Activated B cell treated with CpG ODN at 0.5 μM for 24 hours (primary cell): ENCODE measurements at regions not wholly inside any gene's neighbourhood (a gene's known extent, or its start where the extent isn't known, plus 50 kb on each side); places are given as distances from the start of the nearest gene placed in this dataset.
"Not testable (repeated sequence)": the region's sequence is repeated elsewhere in the genome, so short reads cannot be mapped to it uniquely, and the experiment has no call there.

Experiments used
- ATAC-seq: fragments of 200-7000 bp; cut with Tn5 transposase; one replicate; pipeline ENCODE4 v1.10.0; 2021; ENCODE audit warnings: low read depth, mild to moderate bottlenecking, moderate library complexity
- CTCF ChIA-PET: fragments of 350-600 bp; sonication (Branson Sonifier 250); formaldehyde crosslinking; loops from one replicate; lab custom pipeline; 2021; ENCODE audit warnings: antibody characterized with exemption; lab: Charles Lee
- POLR2A ChIA-PET: fragments of 350-600 bp; sonication (Branson Sonifier 250); formaldehyde crosslinking; loops from one replicate; lab custom pipeline; 2021; ENCODE audit warnings: antibody characterized with exemption; lab: Charles Lee
- DNase-seq: peaks from one replicate; pipeline ENCODE4 v3.0.0; 2022
- H3K27ac Mint-ChIP-seq: one replicate; pipeline ENCODE4 v1.8.0; 2020; ENCODE audit warnings: mixed read lengths
- H3K27me3 Mint-ChIP-seq: one replicate; pipeline ENCODE4 v1.8.0; 2021; ENCODE audit warnings: mixed read lengths
- H3K36me3 Mint-ChIP-seq: one replicate; pipeline ENCODE4 v1.8.0; 2021; ENCODE audit warnings: low read depth, mixed read lengths
- H3K4me1 Mint-ChIP-seq: one replicate; pipeline ENCODE4 v1.8.0; 2021; ENCODE audit warnings: mixed read lengths
- H3K4me3 Mint-ChIP-seq: one replicate; pipeline ENCODE4 v1.8.0; 2020; ENCODE audit warnings: mild to moderate bottlenecking, mixed read lengths
- H3K9me3 Mint-ChIP-seq: one replicate; pipeline ENCODE4 v1.8.0; 2020; ENCODE audit warnings: mixed read lengths
- CTCF ChIP-seq: fragments of 200-600 bp; IDR thresholded peaks from one replicate; pipeline ENCODE4 v1.8.0; 2022; ENCODE audit warnings: antibody characterized with exemption, mild to moderate bottlenecking
- intact Hi-C: fragments of 100-400 bp; cut with micrococcal nuclease; formaldehyde crosslinking; loops from one replicate; pipeline ENCODE4 v1.15.1; 2024

DNA sequence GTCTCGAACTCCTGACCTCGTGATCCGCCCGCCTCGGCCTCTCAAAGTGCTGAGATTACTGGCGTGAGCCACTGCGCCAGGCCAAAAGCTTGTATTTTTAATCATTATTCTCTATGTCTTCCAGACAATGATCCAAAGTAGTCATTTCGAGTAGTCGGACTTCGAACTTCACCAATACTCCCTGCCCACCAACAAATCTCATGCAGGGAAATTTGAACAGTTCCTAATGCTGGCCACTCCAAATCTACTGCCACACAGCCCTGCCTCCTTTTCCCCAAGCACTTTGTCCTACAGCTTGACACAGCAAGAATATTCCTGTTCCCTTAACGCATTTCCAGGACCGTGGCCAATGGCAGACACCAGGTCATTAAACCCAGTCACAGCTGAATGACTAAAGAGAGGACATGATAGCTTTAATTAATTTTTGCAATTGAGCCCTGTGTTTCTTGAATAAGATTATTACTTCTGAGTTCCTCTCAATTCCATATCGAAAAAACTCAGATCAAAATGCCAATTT, 142.3 kb upstream of the NRP1 start:
- CTCF ChIA-PET: no interaction called here
- H3K9me3 Mint-ChIP-seq: peaks cover 8% of the 10 kb centered on the region
- H3K36me3 Mint-ChIP-seq: no peaks in the 10 kb centered on the region
- intact Hi-C loops: no loop called here
- H3K4me3 Mint-ChIP-seq: no peak overlapping the region
- POLR2A ChIA-PET: no interaction called here
- no peak for TF ChIP-seq CTCF
- no peaks in the 10 kb centered on the region for H3K27me3 Mint-ChIP-seq
- ATAC-seq: no peak
- H3K27ac Mint-ChIP-seq: no peak overlapping the region
- H3K4me1 Mint-ChIP-seq: no peaks in the 10 kb centered on the region
- DNase-seq: no peak

GRCh38 chr10:33473688-33474087, 139.2 kb upstream of the NRP1 start:
- H3K9me3 Mint-ChIP-seq: peaks cover 10% of the 10 kb centered on the region
- no peaks in the 10 kb centered on the region for H3K4me1 Mint-ChIP-seq
- H3K4me3 Mint-ChIP-seq: no peak overlapping the region
- ChIA-PET CTCF (no interaction called here), POLR2A (no interaction called here)
- H3K27ac Mint-ChIP-seq: no peak overlapping the region
- TF ChIP-seq CTCF: no peak
- no peaks in the 10 kb centered on the region for H3K36me3 Mint-ChIP-seq
- DNase-seq (no peak), ATAC-seq (no peak)
- intact Hi-C loops: no loop called here
- no peaks in the 10 kb centered on the region for H3K27me3 Mint-ChIP-seq

DNA sequence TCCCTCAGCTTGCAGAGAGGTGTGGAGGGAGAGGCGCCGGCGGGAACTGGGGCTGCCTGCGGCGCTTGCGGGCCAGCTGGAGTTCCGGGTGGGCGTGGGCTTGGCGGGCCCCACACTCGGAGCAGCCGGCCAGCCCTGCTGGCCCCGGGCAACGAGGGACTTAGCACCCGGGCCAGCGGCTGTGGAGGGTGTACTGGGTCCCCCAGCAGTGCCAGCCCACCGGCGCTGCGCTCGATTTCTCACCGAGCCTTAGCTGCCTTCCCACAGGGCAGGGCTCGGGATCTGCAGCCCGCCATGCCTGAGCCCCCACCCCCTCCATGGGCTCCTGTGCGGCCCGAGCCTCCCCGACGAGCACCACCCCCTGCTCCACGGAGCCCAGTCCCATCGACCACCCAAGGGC, 133.5 kb upstream of the NRP1 start:
- ATAC-seq, H3K9me3 Mint-ChIP-seq, intact Hi-C loops, H3K27ac Mint-ChIP-seq, DNase-seq, CTCF ChIA-PET, H3K36me3 Mint-ChIP-seq, POLR2A ChIA-PET, H3K4me1 Mint-ChIP-seq, H3K4me3 Mint-ChIP-seq, H3K27me3 Mint-ChIP-seq: not testable (repeated sequence)

- TF ChIP-seq CTCF: no peak
- POLR2A ChIA-PET: no interaction called here
- Mint-ChIP-seq H3K9me3 (peaks cover 5% of the 10 kb centered on the region), H3K4me3 (no peak overlapping the region), H3K36me3 (no peaks in the 10 kb centered on the region), H3K27me3 (no peaks in the 10 kb centered on the region), H3K27ac (no peak overlapping the region), H3K4me1 (no peaks in the 10 kb centered on the region)
- intact Hi-C loops: no loop called here
- ATAC-seq: no peak
- CTCF ChIA-PET: no interaction called here
- no peak for DNase-seq
Observed at GRCh38 chr10:33465747-33466146, 131.3 kb upstream of the NRP1 start.

DNA sequence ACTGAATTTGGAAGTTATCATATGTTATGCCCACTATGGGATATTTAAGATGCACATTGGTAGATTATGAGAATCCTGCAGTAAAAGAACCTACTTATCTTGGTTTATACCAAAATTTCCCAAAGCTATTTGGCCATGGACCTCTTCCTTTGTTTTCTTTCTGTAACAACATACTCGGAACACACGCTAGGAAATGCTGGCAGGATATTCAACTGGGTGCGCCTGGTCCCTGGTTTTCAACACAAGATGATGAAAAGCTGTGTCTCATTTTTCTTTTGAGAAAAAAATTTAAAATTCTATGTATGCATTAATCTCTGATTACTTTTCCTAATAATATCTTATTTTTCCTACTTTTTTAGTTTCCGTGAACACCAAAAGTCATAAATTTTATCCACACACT, 128.5 kb upstream of the NRP1 start:
- no peak for ATAC-seq
- H3K4me3 Mint-ChIP-seq: no peak overlapping the region
- no peaks in the 10 kb centered on the region for H3K4me1 Mint-ChIP-seq
- ChIA-PET CTCF (no interaction called here), POLR2A (no interaction called here)
- no peak for TF ChIP-seq CTCF
- no peak overlapping the region for H3K27ac Mint-ChIP-seq
- H3K27me3 Mint-ChIP-seq: no peaks in the 10 kb centered on the region
- intact Hi-C loops: no loop called here
- H3K36me3 Mint-ChIP-seq: no peaks in the 10 kb centered on the region
- DNase-seq: no peak
- H3K9me3 Mint-ChIP-seq: no peaks in the 10 kb centered on the region

DNA sequence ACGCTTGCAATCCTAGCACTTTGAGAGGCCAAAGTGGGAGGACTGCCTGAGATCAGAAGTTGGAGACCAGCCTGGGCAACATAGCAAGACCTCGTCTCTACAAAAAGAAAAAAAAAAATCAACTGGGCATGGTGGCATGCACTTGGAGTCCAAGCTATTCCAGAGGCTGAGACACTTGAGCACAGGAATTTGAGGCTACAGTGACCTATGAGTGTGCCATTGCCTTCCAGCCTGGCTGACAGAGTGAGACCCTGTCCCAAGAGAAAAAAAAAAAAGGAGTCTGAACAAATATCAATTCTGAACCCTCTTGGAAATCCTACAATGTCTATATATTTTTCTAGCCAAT, 126.8 kb upstream of the NRP1 start:
- Mint-ChIP-seq H3K4me1 (no peaks in the 10 kb centered on the region), H3K27me3 (no peaks in the 10 kb centered on the region), H3K27ac (no peak overlapping the region), H3K4me3 (no peak overlapping the region), H3K36me3 (no peaks in the 10 kb centered on the region), H3K9me3 (no peaks in the 10 kb centered on the region)
- CTCF ChIA-PET: no interaction called here
- DNase-seq (no peak), ATAC-seq (no peak)
- intact Hi-C loops: no loop called here
- POLR2A ChIA-PET: no interaction called here
- TF ChIP-seq CTCF: no peak
